Posterior vena cava (tissue), 2 donors: ENCODE measurements at regions not wholly inside any gene's neighbourhood (a gene's known extent, or its start where the extent isn't known, plus 50 kb on each side); places are given as distances from the start of the nearest gene placed in this dataset.

ENCODE experiments used
- DNase-seq: peaks from one replicate; pipeline ENCODE4 v3.0.0-alpha.2; 2020; ENCODE audit warnings: low spot score
- intact Hi-C, 2 donors: fragments of 100-400 bp; cut with DNase I; formaldehyde crosslinking; loops; one replicate each; pipeline versions ENCODE4 v1.14.1 to v1.14.2; 2022 to 2023
- donor health status: DM: yes; HTN: yes; CAD: no.
- donor health status: DM: yes; HTN: yes; CAD: no.

DNA sequence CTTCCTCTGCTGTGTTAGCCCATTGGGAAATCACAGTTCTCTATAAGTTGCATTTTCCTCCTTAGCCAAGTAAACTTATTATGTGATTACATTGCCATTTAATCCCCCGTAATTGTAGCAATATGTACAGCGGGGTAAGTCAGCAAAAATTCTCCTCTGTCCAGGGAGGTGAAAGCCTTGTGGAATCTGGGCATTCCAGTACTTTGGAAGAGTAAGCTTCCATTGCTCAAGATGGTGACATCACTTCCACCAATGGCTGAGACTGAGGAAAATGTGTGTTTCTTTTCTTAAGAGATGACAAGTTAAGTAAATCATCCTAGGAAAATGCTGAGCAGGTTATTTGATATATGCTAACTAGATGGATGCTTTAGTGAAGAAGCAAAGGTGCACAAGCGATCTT lies 436.7 kb downstream of the CETN3 start:
- intact Hi-C loops, result no loop called here
- no peak for DNase-seq

DNA sequence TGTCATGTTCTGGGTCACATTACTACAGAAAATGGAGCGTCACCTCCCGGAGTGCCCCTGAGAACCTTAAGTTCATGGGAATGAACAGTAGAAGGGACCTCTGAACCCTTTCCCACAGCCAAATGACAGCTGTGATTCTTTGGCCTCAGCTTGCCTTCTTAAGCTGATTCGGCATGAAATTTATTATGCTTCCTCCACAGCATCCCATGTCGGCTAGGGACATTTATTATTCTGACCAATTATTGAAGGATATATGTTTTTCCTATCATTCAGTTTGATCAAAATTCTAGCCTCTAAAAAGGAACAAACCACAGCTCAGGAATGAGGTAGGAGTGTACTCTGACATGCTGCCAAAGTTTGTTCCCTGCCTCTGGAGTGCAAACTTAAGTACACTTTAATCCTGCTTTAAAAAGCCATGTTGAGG lies 440.6 kb downstream of the CETN3 start:
- intact Hi-C loops, result no loop called here
- DNase-seq, result no peak

DNA sequence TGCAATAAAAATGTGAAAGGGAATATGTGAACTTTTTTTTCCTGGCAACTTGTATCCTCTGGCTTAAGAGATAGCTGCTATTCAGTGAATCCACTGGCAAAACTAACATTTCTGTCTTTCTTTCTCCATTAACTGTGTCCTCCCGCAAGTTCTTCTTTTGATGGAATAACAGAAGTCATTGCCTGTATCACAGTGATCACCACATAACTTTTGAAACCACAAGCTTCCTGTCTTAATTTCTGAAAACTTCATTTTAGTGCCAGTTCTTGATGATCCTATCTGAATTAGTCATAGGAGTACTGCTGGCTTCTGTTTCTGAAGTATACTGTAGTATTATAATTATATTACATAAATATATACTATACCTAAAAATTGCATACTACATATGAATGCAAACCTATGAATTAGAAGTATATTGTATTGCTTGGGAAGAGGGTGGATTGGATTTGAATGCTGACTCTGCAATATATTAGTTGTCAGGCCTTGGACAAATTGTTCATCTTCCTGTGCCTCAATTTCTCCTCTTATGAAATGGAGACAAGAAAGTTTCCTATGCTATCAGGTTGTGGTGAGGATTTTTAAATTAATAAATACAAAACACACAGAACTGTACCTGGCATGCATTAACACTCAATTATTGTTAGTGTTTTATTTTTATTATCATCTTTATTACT lies 441.6 kb downstream of the CETN3 start:
- DNase-seq, result no peak
- intact Hi-C loops, result no loop called here

DNA sequence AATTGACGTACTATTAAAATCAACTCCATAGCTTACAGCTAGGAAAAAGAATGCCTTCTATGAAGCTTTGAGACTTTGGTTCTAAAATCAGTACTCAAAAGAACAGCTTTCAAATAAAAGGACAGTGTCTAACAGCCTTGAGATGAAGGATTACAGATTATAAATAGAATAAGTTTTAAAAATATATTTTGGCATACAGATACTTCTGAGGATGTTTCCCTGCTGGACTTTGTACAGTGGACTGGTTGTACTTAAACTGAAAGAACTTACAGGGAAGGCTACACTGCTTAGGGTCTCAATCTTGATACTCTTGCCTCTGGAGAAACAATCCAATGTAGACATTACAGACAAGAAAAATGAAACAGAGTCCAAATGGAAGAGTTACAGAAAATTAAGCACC lies 452.7 kb downstream of the CETN3 start:
- intact Hi-C loops, result no loop called here

DNA sequence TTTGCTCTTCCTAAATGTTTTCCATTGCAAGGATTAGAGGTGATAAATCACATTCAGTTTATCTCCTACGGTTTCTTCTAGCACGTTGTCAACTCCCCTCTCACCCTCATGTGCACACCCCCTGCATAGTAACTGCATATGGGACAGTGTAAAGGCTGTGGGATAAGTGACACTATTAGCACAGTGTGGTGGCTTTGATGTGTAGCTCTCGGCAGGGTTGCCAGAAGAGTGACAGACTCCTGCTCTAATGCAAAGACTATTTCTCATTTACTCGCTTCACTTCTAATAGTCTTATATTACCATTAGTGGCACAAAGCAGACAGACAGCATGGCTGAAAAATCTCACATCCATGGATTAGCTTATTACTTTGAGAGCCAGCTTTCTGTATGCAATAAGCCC lies 454.6 kb downstream of the CETN3 start:
- intact Hi-C loops, result no loop called here
- no peak for DNase-seq

More for the DNA sequence above, 452.7 kb downstream of the CETN3 start:
- DNase-seq, result no peak

DNA sequence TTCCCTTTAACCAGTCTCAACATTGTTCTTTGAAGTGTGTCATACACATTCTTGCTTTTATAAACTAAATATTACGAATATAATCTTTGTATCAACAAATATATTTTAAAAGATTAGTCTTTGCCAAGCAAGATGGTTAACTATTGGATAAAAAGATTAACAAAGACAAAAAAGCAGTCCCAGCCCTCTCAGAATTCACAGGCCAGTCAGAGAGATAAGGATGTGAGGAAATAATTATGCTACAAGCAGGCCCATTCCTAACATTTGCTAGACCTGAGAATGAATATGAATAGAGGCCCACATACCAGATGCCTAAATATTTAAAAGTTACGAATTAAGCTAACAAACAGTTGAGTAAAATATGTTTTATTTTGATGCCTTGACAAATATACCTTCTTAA lies 457.7 kb downstream of the CETN3 start:
- intact Hi-C loops, result no loop called here
- no peak for DNase-seq

DNA sequence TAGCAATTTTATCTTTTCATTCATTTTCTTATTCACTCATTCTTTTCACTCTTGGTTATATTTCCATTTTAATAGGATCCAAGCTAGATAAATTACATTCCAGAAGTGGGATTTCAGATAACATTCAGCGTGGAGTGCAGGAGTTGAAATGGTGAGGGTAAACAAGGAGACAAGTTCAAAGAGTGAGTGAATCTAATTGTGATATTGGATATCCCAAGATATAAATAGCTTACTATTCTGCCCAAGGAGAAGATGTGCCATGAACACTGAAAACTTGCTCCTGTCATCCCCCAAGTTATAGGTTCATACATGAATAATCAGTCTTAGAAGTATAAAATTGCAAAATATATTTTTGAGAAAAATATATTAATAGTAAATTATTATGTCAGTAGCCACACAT lies 459.3 kb downstream of the CETN3 start:
- no peak for DNase-seq
- intact Hi-C loops, result no loop called here

DNA sequence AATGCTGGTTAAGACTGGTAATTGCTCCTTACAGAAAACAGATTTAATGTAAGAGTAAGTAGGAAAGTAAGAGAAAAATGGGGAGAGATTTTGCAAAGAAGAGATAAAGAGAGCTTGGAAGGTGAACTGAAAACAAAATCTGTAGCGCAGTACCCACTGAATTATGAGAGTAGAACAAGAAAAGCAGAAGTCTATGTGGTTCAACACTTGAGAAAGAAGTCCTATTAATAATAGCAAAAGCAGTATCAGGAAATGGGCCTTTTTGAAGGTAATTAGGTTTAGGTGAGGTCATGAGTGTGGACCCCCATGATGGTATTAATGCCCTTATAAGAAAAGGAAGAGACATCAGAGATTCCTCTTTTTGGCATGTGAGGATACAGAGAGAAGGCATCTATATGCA lies 460.6 kb downstream of the CETN3 start:
- intact Hi-C loops, result no loop called here

DNA sequence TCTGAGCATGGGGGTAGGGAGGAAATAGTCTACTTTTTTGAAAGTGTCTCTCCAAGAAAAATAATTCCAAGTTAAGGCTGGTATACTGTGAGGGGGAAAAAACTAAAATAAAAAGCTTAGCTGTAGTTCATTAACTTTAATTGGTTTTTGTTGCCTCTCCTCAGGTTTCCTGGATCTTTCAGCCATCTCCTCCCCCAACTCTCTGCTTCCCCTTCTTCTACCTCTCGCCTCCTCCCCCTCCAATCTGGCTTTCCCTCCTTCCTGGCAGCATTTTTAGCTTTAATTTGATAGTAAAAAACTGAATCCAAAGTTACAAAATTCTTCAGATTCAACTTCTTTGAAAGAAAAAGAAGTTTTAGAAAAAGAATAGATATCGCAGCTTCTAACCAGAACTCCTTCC lies 462.6 kb downstream of the CETN3 start:
- DNase-seq, result no peak
- intact Hi-C loops, result no loop called here

More for the DNA sequence above, 460.6 kb downstream of the CETN3 start:
- no peak for DNase-seq

DNA sequence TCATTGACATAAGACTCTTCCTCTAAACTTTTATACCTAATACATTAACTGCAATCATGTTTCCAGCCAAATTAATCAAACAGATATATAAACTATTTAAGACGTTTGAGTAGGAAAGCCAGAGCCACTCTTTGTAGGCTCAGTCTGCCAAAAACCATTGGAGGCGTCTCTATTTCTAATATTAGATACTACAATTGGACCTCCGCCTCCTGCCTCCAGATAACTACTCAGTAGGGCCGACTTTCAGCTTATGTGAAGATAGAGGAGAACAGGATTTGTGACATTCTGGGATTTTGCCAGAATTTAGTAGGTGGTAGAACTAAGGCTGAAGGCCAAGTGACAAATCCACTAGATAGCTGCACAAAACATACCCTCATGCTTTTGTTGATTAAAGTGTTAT lies 463.0 kb downstream of the CETN3 start:
- intact Hi-C loops, result no loop called here
- DNase-seq, result no peak

DNA sequence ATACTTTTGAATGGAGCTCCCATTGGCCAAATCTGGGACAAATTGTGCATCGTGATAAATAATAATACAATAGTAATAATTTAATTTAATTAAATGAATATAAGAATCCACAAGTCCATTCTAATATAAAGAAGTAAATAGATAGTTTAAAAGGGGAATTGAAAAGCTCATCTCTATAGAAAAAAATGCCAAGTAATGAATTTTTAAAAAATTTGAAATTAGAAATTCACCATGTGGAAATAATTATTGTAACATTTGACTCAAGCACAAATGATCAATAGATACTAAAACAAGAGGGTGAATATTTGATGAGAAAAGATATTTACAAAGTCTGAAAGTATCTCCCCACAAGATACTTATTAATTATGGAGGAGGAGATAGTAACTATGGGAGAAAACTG lies 467.4 kb downstream of the CETN3 start:
- DNase-seq, result no peak
- intact Hi-C loops, result no loop called here

DNA sequence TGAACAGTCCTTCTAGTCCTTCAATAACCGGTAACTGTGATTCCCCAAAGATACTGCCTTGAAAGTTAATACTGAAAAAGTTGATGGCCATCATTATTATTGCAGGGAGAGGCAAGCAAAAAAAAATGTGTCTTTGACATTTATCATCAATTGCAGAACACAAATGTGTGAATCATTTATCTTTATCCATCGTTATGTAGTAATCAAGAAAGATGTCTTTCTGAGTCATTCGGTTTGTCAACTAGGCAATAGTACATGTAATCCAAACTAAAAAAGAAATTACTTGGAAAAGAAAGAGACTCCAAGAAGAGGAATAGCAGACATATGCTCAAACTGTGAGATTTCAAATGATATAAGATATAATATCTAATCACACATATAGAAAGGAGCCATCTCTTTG lies 473.0 kb downstream of the CETN3 start:
- no peak for DNase-seq
- intact Hi-C loops, result no loop called here

DNA sequence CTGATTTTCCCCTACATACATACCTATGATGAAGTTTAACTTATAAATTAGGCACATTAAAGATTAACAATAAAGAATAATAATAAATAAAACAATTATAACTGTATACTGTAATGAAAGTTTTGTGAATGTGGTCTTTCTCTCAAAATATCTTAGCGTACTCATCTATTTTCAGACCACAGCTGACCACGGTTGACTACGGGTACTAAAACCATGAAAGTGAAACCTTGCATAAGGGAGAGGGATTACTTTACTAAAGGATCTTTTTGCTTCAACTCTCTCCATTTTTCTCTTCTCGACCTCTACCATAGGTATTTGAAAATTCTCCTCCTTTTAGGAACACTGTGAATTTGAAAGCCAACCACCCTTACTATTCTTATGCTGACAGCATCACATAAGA lies 475.5 kb downstream of the CETN3 start:
- no peak for DNase-seq
- intact Hi-C loops, result no loop called here

DNA sequence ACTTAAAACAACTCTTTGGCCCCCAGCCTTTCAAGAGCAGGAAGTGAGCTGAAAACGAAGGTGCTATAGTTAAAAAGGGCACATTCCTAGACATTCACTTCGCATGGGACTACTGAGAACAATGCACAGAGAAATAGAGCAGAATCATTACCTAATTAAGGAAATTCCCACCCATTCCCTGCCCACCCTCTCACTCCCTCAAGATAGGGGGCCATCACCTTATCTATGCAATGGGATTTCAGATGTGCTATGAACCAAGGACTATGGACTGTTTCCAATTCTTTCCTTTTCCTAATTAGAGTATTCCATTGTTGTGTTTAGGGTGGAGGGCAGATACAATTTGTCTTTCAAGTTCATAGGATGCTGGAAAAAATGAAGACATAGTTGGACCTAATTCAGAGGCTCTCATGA lies 476.8 kb downstream of the CETN3 start:
- DNase-seq, result no peak
- intact Hi-C loops, result no loop called here

DNA sequence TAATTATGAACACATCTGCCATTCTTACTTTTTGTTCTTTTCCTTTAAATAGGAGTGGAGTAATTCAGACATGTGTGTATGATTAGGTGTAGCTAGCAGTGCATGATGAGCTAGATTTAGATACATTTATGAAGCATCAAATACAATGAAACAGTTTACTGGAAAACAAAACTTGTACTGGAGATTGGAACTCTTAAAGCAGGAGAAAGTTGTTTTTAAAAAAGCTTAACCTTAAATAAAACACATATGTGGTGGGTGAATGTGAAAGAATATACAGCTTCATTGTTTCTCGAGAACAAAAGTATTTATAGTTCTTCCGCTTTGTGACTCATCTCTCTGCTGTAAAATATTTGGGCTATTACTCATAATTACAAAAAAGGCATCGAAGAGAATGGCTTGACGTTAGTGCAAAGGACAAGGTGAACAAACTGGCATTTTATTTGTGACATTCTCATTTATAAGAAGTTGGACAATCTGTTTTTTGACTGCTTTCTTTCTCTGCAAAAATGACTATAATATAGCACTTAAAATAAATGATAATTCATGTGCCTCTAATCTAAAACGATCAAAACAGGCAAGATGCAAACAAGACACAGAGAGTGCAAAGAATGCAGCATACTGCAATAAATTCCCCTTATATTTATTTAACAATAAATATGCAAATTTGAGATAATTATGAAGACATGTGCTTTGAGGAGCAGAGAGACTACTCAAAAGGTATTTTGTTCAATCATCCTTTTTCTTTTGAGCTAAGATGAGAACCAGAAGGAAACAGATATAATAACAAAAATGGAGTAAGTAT lies 478.8 kb downstream of the CETN3 start:
- DNase-seq, result no peak
- intact Hi-C loops, result no loop called here

DNA sequence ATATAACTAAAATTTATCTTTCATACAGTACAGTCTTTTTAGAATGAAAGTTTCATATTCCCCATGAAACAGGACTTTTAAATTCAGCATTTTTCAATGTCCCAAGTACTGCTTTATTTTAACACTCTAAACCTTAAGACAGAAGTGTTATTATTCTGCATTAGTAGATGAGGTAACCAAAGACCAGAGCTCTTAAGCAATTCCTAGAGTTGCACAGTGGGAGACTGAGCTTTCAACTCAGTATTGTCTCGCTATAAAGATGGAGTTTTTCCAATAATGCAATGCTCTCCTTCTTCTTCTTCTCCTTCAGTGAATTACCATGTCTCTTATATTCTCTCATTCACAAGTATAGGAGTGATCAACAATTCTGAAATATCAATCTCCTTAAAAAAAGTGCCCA lies 479.7 kb downstream of the CETN3 start:
- intact Hi-C loops, result no loop called here
- DNase-seq, result no peak

DNA sequence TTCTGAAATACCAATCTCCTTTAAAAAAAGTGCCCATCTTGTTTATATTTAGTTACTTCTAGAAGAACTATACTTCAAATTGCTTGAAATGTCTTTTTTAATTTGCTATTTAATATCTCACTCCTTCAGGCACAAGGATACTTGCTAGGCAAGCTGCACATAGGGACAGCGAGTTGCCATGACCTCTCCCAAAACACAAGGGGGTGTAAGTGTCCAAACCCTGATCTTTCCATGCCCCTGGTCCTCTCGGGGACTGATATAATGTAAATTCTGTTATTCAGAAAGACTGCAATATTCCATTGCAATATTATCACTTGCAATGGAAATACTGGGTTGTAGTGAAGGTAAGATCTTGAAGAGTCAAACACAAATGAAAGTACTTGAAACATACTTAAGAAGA lies 480.4 kb downstream of the CETN3 start:
- DNase-seq, result no peak
- intact Hi-C loops, result no loop called here

DNA sequence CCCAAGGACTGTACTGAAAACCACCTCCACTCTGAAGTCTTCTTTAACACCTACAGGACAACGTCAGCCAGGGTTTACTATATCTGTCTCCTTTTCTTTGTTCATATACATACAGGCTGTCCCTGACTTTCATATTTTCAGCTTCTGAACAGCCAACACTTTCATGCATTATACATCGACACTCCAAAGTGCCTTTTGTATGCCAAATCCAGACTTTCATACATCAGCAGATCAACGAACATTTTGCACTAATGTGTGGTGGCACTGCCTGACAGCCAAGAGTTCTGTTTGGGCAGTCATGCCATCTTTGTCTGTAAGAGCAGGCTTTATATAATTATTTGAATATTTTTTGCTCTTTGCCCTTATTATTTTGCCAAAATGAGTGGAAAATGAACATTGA lies 487.4 kb downstream of the CETN3 start:
- intact Hi-C loops, result no loop called here
- no peak for DNase-seq

DNA sequence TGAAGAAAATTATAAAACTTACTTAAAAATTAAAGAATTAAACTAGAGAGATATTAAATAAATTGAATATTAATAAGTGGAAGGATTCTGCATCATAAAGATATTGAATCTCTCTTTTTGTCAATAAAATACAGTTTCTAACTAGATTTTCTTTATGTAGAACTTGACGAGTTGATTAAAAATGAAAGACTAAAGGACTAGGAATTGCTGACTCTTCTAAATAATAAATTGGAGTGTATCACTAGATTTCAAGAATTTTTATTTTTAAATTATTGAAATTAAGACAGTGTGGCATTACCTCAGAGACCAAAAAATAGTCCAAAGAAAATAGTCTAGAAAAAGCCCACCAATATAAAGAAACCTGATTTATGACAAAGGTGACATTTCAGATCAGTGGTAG lies 492.4 kb downstream of the CETN3 start:
- no peak for DNase-seq
- intact Hi-C loops, result no loop called here

DNA sequence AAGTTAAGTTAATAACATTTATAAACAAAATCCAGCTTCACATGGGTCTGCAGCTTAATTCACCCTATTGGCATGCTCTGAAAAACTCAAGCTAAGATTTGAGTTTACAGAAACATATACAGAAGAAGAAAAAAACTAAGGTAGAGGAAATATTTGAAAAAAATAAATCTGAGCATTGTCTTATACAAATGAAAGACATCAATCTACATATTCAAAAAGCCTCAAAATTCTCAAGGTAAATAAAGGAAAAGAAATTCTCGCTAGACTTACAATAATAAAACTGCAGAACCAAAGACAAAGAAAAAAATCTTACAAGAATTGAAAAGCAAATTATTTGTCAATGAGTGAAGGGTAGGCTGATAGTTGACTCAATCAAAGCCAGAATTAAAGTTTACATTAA lies 493.4 kb downstream of the CETN3 start:
- intact Hi-C loops, result no loop called here
- no peak for DNase-seq

DNA sequence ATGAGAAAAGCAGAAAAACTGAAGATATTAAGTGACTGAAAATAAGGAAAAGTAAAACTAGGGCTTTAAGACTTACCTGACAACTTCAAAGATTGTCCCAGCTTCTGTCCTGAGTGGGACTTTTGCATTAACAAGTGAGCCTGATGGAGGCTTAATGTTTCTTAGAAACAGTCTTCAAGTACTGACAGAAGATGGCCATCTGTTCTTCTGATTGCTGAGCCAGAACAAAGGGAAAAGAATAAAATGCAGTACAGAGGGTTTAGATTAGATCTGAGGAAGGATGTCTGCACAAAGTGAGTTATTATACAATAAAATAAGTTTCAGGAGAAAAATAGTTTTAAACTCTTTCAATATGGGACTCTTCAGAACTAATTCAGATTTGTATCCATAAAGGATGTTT lies 500.7 kb downstream of the CETN3 start:
- DNase-seq, result no peak
- intact Hi-C loops, result no loop called here
